B cell (primary cell): ENCODE measurements at regions not wholly inside any gene's neighbourhood (a gene's known extent, or its start where the extent isn't known, plus 50 kb on each side); places are given as distances from the start of the nearest gene placed in this dataset.
"Not testable (repeated sequence)": the region's sequence is repeated elsewhere in the genome, so short reads cannot be mapped to it uniquely, and the experiment has no call there.

ENCODE experiments used
- ATAC-seq: fragments of 200-7000 bp; cut with Tn5 transposase; one replicate; pipeline ENCODE4 v1.10.0; 2021; ENCODE audit warnings: low read depth, mild to moderate bottlenecking, moderate number of reproducible peaks, moderate library complexity
- CTCF ChIA-PET: fragments of 350-600 bp; sonication (Branson Sonifier 250); formaldehyde crosslinking; loops from one replicate; lab custom pipeline; 2021; ENCODE audit warnings: antibody characterized with exemption, inconsistent platforms; lab: Charles Lee
- POLR2A ChIA-PET: fragments of 350-600 bp; sonication (Branson Sonifier 250); formaldehyde crosslinking; loops from one replicate; lab custom pipeline; 2021; ENCODE audit warnings: antibody characterized with exemption; lab: Charles Lee
- DNase-seq: peaks from one replicate; pipeline ENCODE4 v3.0.0; 2013
- H2AFZ ChIP-seq: 2 replicates; pipeline ENCODE4 v1.6.1; 2012; ENCODE audit warnings: mild to moderate bottlenecking, low read depth, low read length; ENCODE audit not compliant: insufficient read depth, poor library complexity, severe bottlenecking
- H3K27ac ChIP-seq, 2 donors: 1 replicate in 1 of 2; 2 replicates in 1 of 2; pipeline ENCODE4 v1.5.1; 2012 to 2013; ENCODE audit warnings: low read length in 2 of 2, mild to moderate bottlenecking in 2 of 2, moderate library complexity in 1 of 2
- H3K27me3 ChIP-seq, 4 experiments: fragments of 200-600 bp in 1 of 4; sonication (generic) in 1 of 4; replicated peaks in 1 of 4; 1 replicate in 2 of 4; 2 replicates in 2 of 4; pipeline versions ENCODE4 v1.6.1 to v1.7.0; 2013 to 2016; ENCODE audit warnings: low read length in 3 of 4, mild to moderate bottlenecking in 2 of 4, mixed read lengths in 1 of 4, moderate library complexity in 1 of 4; ENCODE audit not compliant: insufficient read depth in 4 of 4, control insufficient read depth in 3 of 4; ENCODE audit errors: control extremely low read depth in 1 of 4
- H3K36me3 ChIP-seq, 2 experiments: replicated peaks in 1 of 2; 1 replicate in 1 of 2; 2 replicates in 1 of 2; pipeline versions ENCODE4 v1.6.1 to v1.7.1; 2013; ENCODE audit warnings: low read length in 1 of 2; ENCODE audit not compliant: insufficient read depth in 2 of 2, control insufficient read depth in 1 of 2; ENCODE audit errors: control extremely low read depth in 1 of 2, extremely low read depth in 1 of 2
- H3K4me1 ChIP-seq, 2 donors: fragments of 200-600 bp in 1 of 2; sonication (generic) in 1 of 2; 1 replicate in 1 of 2; 2 replicates in 1 of 2; pipeline versions ENCODE4 v1.5.1 to v1.6.1; 2013 to 2017; ENCODE audit warnings: low read length in 2 of 2; ENCODE audit not compliant: control insufficient read depth in 2 of 2, insufficient read depth in 2 of 2
- H3K4me2 ChIP-seq: replicated peaks from 2 replicates; pipeline ENCODE3; 2012; ENCODE audit warnings: mild to moderate bottlenecking, low read depth, low read length; ENCODE audit not compliant: poor library complexity, severe bottlenecking
- H3K4me3 ChIP-seq, 5 experiments: fragments of 200-600 bp in 1 of 5; sonication (generic) in 1 of 5; 1 replicate in 3 of 5; 2 replicates in 2 of 5; pipeline versions ENCODE4 v1.5.1 to v1.7.0; 2011 to 2016; ENCODE audit warnings: low read length in 4 of 5, mild to moderate bottlenecking in 4 of 5, low read depth in 2 of 5, control low read depth in 1 of 5, moderate library complexity in 1 of 5; ENCODE audit not compliant: insufficient read depth in 1 of 5; ENCODE audit errors: control extremely low read depth in 1 of 5, extremely low read depth in 1 of 5
- H3K79me2 ChIP-seq: fragments of 200-600 bp; sonication (generic); one replicate; pipeline ENCODE4 v1.6.0; 2016; ENCODE audit warnings: low read length; ENCODE audit not compliant: control insufficient read depth, insufficient read depth
- H3K9ac ChIP-seq: fragments of 200-600 bp; sonication (generic); 2 replicates; pipeline ENCODE4 v1.6.1; 2017; ENCODE audit warnings: mild to moderate bottlenecking, low read length, moderate library complexity
- H3K9me3 ChIP-seq, 3 donors: one replicate each; pipeline versions ENCODE4 v1.6.1 to v1.7.1; 2013; ENCODE audit warnings: low read length in 2 of 3; ENCODE audit not compliant: control insufficient read depth in 2 of 3, insufficient read depth in 1 of 3; ENCODE audit errors: control extremely low read depth in 1 of 3
- H4K20me1 ChIP-seq: 2 replicates; pipeline ENCODE4 v1.6.0; 2012; ENCODE audit warnings: mild to moderate bottlenecking, low read length; ENCODE audit not compliant: insufficient read depth, control insufficient read depth, poor library complexity, severe bottlenecking
- H3K27ac Mint-ChIP-seq: one replicate; pipeline ENCODE4 v1.8.0; 2021; ENCODE audit warnings: mixed read lengths
- H3K27me3 Mint-ChIP-seq: one replicate; pipeline ENCODE4 v1.8.0; 2021; ENCODE audit warnings: mixed read lengths
- H3K4me1 Mint-ChIP-seq: one replicate; pipeline ENCODE4 v1.8.0; 2021; ENCODE audit warnings: mixed read lengths
- H3K4me3 Mint-ChIP-seq: one replicate; pipeline ENCODE4 v1.8.0; 2021; ENCODE audit warnings: mixed read lengths
- H3K9me3 Mint-ChIP-seq: one replicate; pipeline ENCODE4 v1.8.0; 2022; ENCODE audit warnings: mixed read lengths; ENCODE audit not compliant: insufficient read depth
- EZH2 ChIP-seq: IDR thresholded peaks from 2 replicates; pipeline ENCODE4 v1.6.1; 2012; ENCODE audit warnings: borderline replicate concordance, low read depth, mild to moderate bottlenecking, moderate library complexity, low read length; ENCODE audit not compliant: insufficient read depth, poor library complexity, severe bottlenecking
- WGBS: methylation state at CpG from one replicate; pipeline ENCODE4 v1.1.5; 2013; ENCODE audit warnings: missing lambda C conversion rate; ENCODE audit not compliant: insufficient coverage; 5-methylcytosine and 5-hydroxymethylcytosine counted together
- intact Hi-C: fragments of 100-400 bp; cut with micrococcal nuclease; formaldehyde crosslinking; loops from one replicate; pipeline ENCODE4 v1.10.0; 2022
- TF ChIP-seq, protein P1 (sequence below): fragments of 200-600 bp; IDR thresholded peaks from one replicate; pipeline ENCODE4 v1.8.0; 2022; ENCODE audit warnings: antibody characterized with exemption, mild to moderate bottlenecking

DNA sequence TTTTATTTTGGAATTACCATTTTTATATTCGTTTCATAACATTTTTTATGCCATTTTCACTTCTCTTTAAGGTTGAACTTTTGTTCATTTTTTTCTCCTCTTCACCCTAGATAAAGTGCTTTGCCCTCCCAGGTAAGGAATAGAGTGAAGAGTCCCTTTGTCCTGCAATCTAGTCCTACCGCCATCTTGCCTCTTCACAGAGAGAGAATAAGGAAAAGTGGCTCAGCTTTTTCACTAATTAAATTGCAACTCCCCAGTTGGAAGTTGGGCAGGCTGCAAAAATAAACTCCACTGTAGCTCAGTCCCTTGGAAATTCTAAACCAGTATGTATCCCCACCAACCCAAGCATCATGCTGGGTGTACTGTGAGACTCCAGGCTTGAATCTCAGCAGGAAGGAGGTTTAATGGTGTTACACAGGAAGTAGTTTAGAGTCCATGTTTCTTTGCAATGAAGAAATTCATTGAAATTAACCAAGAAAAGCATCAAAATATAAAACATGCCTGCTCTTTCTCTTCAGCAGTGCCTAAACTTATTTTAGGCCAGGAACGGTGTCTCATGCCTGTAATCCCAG is 60.3 kb upstream of the PCSK1 start:
- CTCF ChIA-PET, result no interaction called here
- Histone ChIP-seq H3K79me2 (no peaks in the 10 kb centered on the region), H3K9ac (no peak overlapping the region), H3K4me1 (no peaks in the 10 kb centered on the region), H4K20me1 (no peaks in the 10 kb centered on the region), H3K9me3 (no peaks in the 10 kb centered on the region), H3K4me3 (no peak overlapping the region), H2AFZ (no peak overlapping the region), H3K27me3 (no peaks in the 10 kb centered on the region), H3K4me2 (no peak overlapping the region), H3K36me3 (no peaks in the 10 kb centered on the region), H3K27ac (no peak overlapping the region)
- DNase-seq (no peak), ATAC-seq (no peak)
- POLR2A ChIA-PET, result no interaction called here
- H3K4me3 Mint-ChIP-seq, result no peak overlapping the region
- intact Hi-C loops, result no loop called here
- WGBS, result 82% methylated on average over 1 of the region's 3 CpGs
- H3K9me3 Mint-ChIP-seq, result peaks cover 1% of the 10 kb centered on the region
- H3K27me3 Mint-ChIP-seq, result peaks cover 1% of the 10 kb centered on the region
- TF ChIP-seq EZH2, result no peak
- TF ChIP-seq, protein P1, sequence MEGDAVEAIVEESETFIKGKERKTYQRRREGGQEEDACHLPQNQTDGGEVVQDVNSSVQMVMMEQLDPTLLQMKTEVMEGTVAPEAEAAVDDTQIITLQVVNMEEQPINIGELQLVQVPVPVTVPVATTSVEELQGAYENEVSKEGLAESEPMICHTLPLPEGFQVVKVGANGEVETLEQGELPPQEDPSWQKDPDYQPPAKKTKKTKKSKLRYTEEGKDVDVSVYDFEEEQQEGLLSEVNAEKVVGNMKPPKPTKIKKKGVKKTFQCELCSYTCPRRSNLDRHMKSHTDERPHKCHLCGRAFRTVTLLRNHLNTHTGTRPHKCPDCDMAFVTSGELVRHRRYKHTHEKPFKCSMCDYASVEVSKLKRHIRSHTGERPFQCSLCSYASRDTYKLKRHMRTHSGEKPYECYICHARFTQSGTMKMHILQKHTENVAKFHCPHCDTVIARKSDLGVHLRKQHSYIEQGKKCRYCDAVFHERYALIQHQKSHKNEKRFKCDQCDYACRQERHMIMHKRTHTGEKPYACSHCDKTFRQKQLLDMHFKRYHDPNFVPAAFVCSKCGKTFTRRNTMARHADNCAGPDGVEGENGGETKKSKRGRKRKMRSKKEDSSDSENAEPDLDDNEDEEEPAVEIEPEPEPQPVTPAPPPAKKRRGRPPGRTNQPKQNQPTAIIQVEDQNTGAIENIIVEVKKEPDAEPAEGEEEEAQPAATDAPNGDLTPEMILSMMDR, result no peak
- no peak overlapping the region for H3K27ac Mint-ChIP-seq
- H3K4me1 Mint-ChIP-seq, result no peaks in the 10 kb centered on the region

DNA sequence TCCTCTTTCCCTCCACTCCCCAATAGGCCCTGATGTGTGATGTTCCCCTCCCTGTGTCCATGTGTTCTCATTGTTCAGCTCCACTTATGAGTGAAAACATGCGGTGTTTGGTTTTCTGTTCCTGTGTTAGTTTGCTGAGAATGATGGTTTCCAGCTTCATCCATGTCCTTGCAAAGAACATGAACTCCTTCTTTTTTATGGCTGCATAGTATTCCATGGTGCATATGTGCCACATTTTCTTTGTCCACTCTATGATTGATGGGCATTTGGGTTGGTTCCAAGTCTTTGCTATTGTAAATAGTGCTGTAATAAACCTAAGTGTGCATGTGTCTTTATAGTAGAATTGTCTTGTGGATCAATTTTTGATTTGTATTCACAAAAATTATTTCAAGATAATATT is 62.4 kb upstream of the PCSK1 start:
- WGBS, result no CpG with 5 or more reads among the region's 1 CpG

DNA sequence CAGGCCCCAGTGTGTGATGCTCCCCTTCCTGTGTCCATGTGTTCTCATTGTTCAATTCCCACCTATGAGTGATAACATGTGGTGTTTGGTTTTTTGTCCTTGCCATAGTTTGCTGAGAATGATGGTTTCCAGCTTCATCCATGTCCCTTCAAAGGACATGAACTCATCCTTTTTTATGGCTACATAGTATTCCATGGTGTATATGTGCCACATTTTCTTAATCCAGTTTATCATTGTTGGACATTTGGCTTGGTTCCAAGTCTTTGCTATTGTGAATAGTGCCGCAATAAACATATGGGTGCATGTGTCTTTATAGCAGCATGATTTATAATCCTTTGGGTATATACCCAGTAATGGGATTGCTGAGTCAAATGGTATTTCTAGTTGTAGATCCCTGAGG is 64.0 kb upstream of the PCSK1 start:
- DNase-seq, H3K9ac ChIP-seq, H3K27ac Mint-ChIP-seq, CTCF ChIA-PET, H3K27me3 ChIP-seq, H3K36me3 ChIP-seq, H3K4me3 Mint-ChIP-seq, H3K27me3 Mint-ChIP-seq, H3K9me3 ChIP-seq, H4K20me1 ChIP-seq, H3K9me3 Mint-ChIP-seq, H3K4me1 Mint-ChIP-seq, POLR2A ChIA-PET, intact Hi-C loops, H3K4me1 ChIP-seq, ATAC-seq, H3K4me2 ChIP-seq, H3K27ac ChIP-seq, H3K79me2 ChIP-seq, H2AFZ ChIP-seq, H3K4me3 ChIP-seq: not testable (repeated sequence)
- no CpG with 5 or more reads among the region's 1 CpG for WGBS

More for the DNA sequence above, 62.4 kb upstream of the PCSK1 start:
- H2AFZ ChIP-seq, H3K79me2 ChIP-seq, H3K9ac ChIP-seq, ATAC-seq, H3K4me1 ChIP-seq, H3K4me3 Mint-ChIP-seq, H3K4me2 ChIP-seq, intact Hi-C loops, DNase-seq, H3K27me3 Mint-ChIP-seq, H3K27me3 ChIP-seq, H3K27ac ChIP-seq, H3K4me3 ChIP-seq, H4K20me1 ChIP-seq, H3K4me1 Mint-ChIP-seq, H3K9me3 ChIP-seq, H3K27ac Mint-ChIP-seq, H3K36me3 ChIP-seq, POLR2A ChIA-PET, CTCF ChIA-PET, H3K9me3 Mint-ChIP-seq: not testable (repeated sequence)
